ENCODE measurements at regions not wholly inside any gene's neighbourhood (a gene's known extent, or its start where the extent isn't known, plus 50 kb on each side); places are given as distances from the start of the nearest gene placed in this dataset.

- Histone ChIP-seq H3K36me3 (ENCODE audit: control insufficient read depth, insufficient read depth, low read length) (no peaks in the 10 kb centered on the region), H3K4me3 (ENCODE audit: low read depth, low read length) (no peak overlapping the region), H3K27me3 (ENCODE audit: control insufficient read depth, insufficient read depth, low read length) (no peaks in the 10 kb centered on the region)
- DNase-seq (ENCODE audit: low read depth) = no peak
- CTCF ChIA-PET = interaction anchor here (1.5 kb wide), 1 partner anchor 9 kb away, joined by 4 read pairs; no protein-coding TSS in a partner anchor
- POLR2A ChIA-PET = no interaction called here
- no peak for TF ChIP-seq CTCF (IDR thresholded peaks at IDR 0.05; ENCODE audit: insufficient read depth, low read depth, low read length)
Measured at GRCh38 chr4:144565527-144566195, 80.3 kb upstream of the HHIP start.

GRCh38 chr4:144572660-144573059 is 73.3 kb upstream of the HHIP start:
- Histone ChIP-seq H3K4me3 (ENCODE audit: low read depth, low read length) (no peak overlapping the region), H3K27me3 (ENCODE audit: control insufficient read depth, insufficient read depth, low read length) (no peaks in the 10 kb centered on the region), H3K36me3 (ENCODE audit: control insufficient read depth, insufficient read depth, low read length) (no peaks in the 10 kb centered on the region)
- no peak for DNase-seq (ENCODE audit: low read depth)
- CTCF ChIA-PET = interaction anchor here (0.7 kb wide), 1 partner anchor 84 kb away, joined by 4 read pairs; no protein-coding TSS in a partner anchor
- POLR2A ChIA-PET = no interaction called here
- TF ChIP-seq CTCF (IDR thresholded peaks at IDR 0.05; ENCODE audit: insufficient read depth, low read depth, low read length) = no peak

GRCh38 chr4:144574000-144574399 is 72.0 kb upstream of the HHIP start:
- no peak overlapping the region for H3K4me3 ChIP-seq (ENCODE audit: low read depth, low read length)
- CTCF ChIA-PET = no interaction called here
- no peaks in the 10 kb centered on the region for H3K27me3 ChIP-seq (ENCODE audit: control insufficient read depth, insufficient read depth, low read length)
- DNase-seq (ENCODE audit: low read depth) = no peak
- H3K36me3 ChIP-seq (ENCODE audit: control insufficient read depth, insufficient read depth, low read length) = no peaks in the 10 kb centered on the region
- POLR2A ChIA-PET = no interaction called here
- TF ChIP-seq CTCF (IDR thresholded peaks at IDR 0.05; ENCODE audit: insufficient read depth, low read depth, low read length) = no peak

- Histone ChIP-seq H3K36me3 (ENCODE audit: control insufficient read depth, insufficient read depth, low read length) (no peaks in the 10 kb centered on the region), H3K4me3 (ENCODE audit: low read depth, low read length) (no peak overlapping the region), H3K27me3 (ENCODE audit: control insufficient read depth, insufficient read depth, low read length) (no peaks in the 10 kb centered on the region)
- CTCF ChIA-PET = interaction anchor here (1.3 to 1.5 kb wide), 2 partner anchors 9 kb away, joined by 4 to 5 read pairs; no protein-coding TSS in a partner anchor
- no peak for DNase-seq (ENCODE audit: low read depth)
- POLR2A ChIA-PET = no interaction called here
- no peak for TF ChIP-seq CTCF (IDR thresholded peaks at IDR 0.05; ENCODE audit: insufficient read depth, low read depth, low read length)
Measured at GRCh38 chr4:144574509-144574908, 71.4 kb upstream of the HHIP start.

GRCh38 chr4:144575181-144575580 is 70.8 kb upstream of the HHIP start:
- ChIA-PET CTCF (interaction anchor here (1.3 to 1.5 kb wide), 3 partner anchors 8 to 11 kb away, joined by 4 to 5 read pairs (median 4); no protein-coding TSS in a partner anchor), POLR2A (no interaction called here)
- H3K4me3 ChIP-seq (ENCODE audit: low read depth, low read length) = no peak overlapping the region
- no peak for DNase-seq (ENCODE audit: low read depth)
- no peaks in the 10 kb centered on the region for H3K27me3 ChIP-seq (ENCODE audit: control insufficient read depth, insufficient read depth, low read length)
- no peaks in the 10 kb centered on the region for H3K36me3 ChIP-seq (ENCODE audit: control insufficient read depth, insufficient read depth, low read length)
- TF ChIP-seq CTCF (IDR thresholded peaks at IDR 0.05; ENCODE audit: insufficient read depth, low read depth, low read length) = no peak
